ENCODE measurements at regions not wholly inside any gene's neighbourhood (a gene's known extent, or its start where the extent isn't known, plus 50 kb on each side); places are given as distances from the start of the nearest gene placed in this dataset.
A peak's percentile ranks its signal among the peaks of the same experiment; 100 is the strongest.

- no peak overlapping the region for H3K4me3 ChIP-seq (ENCODE audit: low read depth, low read length)
- no peaks in the 10 kb centered on the region for H3K27me3 ChIP-seq (replicated peaks)
- DNase-seq, result no peak
- no peak for TF ChIP-seq CTCF (IDR thresholded peaks at IDR 0.05; ENCODE audit: low read depth, low read length, missing control alignments)
- no peak overlapping the region for H3K27ac ChIP-seq
- in situ Hi-C loops (cut with HindIII; ENCODE audit: low pct_ligation_motif_present, low sequenced_read_pairs), result loop anchor here (25.0 kb wide), 1 partner anchor 338 kb away; no protein-coding TSS in a partner anchor
- no peaks in the 10 kb centered on the region for H3K36me3 ChIP-seq (replicated peaks)
Observed at GRCh38 chr1:224850446-224850845, 79.0 kb upstream of the DNAH14 start.

- Histone ChIP-seq H3K36me3 (replicated peaks) (no peaks in the 10 kb centered on the region), H3K27me3 (replicated peaks) (no peaks in the 10 kb centered on the region), H3K27ac (no peak overlapping the region), H3K4me3 (ENCODE audit: low read depth, low read length) (no peak overlapping the region)
- TF ChIP-seq CTCF (IDR thresholded peaks at IDR 0.05; ENCODE audit: low read depth, low read length, missing control alignments), result peak; percentile 93
- in situ Hi-C loops (cut with HindIII; ENCODE audit: low pct_ligation_motif_present, low sequenced_read_pairs), result loop anchor here (25.0 kb wide), 1 partner anchor 339 kb away; no protein-coding TSS in a partner anchor
- DNase-seq, result peak; percentile 18
Observed at GRCh38 chr1:224851210-224851847, 78.1 kb upstream of the DNAH14 start.

GRCh38 chr1:224851848-224852261 is 77.6 kb upstream of the DNAH14 start:
- no peaks in the 10 kb centered on the region for H3K27me3 ChIP-seq (replicated peaks)
- H3K36me3 ChIP-seq (replicated peaks), result no peaks in the 10 kb centered on the region
- no peak overlapping the region for H3K4me3 ChIP-seq (ENCODE audit: low read depth, low read length)
- TF ChIP-seq CTCF (IDR thresholded peaks at IDR 0.05; ENCODE audit: low read depth, low read length, missing control alignments), result no peak
- no peak overlapping the region for H3K27ac ChIP-seq
- in situ Hi-C loops (cut with HindIII; ENCODE audit: low pct_ligation_motif_present, low sequenced_read_pairs), result loop anchor here (25.0 kb wide), 1 partner anchor 340 kb away; no protein-coding TSS in a partner anchor
- DNase-seq, result no peak

GRCh38 chr1:224852901-224853568 is 76.4 kb upstream of the DNAH14 start:
- DNase-seq, result peak; percentile 19
- in situ Hi-C loops (cut with HindIII; ENCODE audit: low pct_ligation_motif_present, low sequenced_read_pairs), result loop anchor here (25.0 kb wide), 1 partner anchor 341 kb away; no protein-coding TSS in a partner anchor
- peak; percentile 72 for TF ChIP-seq CTCF (IDR thresholded peaks at IDR 0.05; ENCODE audit: low read depth, low read length, missing control alignments)
- no peak overlapping the region for H3K27ac ChIP-seq
- no peaks in the 10 kb centered on the region for H3K36me3 ChIP-seq (replicated peaks)
- H3K27me3 ChIP-seq (replicated peaks), result no peaks in the 10 kb centered on the region
- H3K4me3 ChIP-seq (ENCODE audit: low read depth, low read length), result no peak overlapping the region

- H3K27ac ChIP-seq, result no peak overlapping the region
- DNase-seq, result no peak
- H3K27me3 ChIP-seq (replicated peaks), result no peaks in the 10 kb centered on the region
- H3K4me3 ChIP-seq (ENCODE audit: low read depth, low read length), result no peak overlapping the region
- in situ Hi-C loops (cut with HindIII; ENCODE audit: low pct_ligation_motif_present, low sequenced_read_pairs), result loop anchor here (25.0 kb wide), 1 partner anchor 345 kb away; no protein-coding TSS in a partner anchor
- no peaks in the 10 kb centered on the region for H3K36me3 ChIP-seq (replicated peaks)
- TF ChIP-seq CTCF (IDR thresholded peaks at IDR 0.05; ENCODE audit: low read depth, low read length, missing control alignments), result no peak
Observed at GRCh38 chr1:224856973-224857372, 72.5 kb upstream of the DNAH14 start.

Data from brain microvascular endothelial cell (primary cell).